ENCODE measurements at regions not wholly inside any gene's neighbourhood (a gene's known extent, or its start where the extent isn't known, plus 50 kb on each side); places are given as distances from the start of the nearest gene placed in this dataset.
A peak's percentile ranks its signal among the peaks of the same experiment; 100 is the strongest.

GRCh38 chr9:36764364-36765076 is 191.8 kb downstream of the MELK start:
- no peak for DNase-seq

GRCh38 chr9:36765077-36765390 is 192.3 kb downstream of the MELK start:
- DNase-seq = no peak

- peak; percentile 94 for DNase-seq
Observed at GRCh38 chr9:36765468-36766341, 193.0 kb downstream of the MELK start.

- DNase-seq = no peak
Observed at GRCh38 chr9:36768677-36769076, 196.0 kb downstream of the MELK start.

GRCh38 chr9:36770025-36770424 is 197.3 kb downstream of the MELK start:
- DNase-seq = no peak

- no peak for DNase-seq
Observed at GRCh38 chr9:36772449-36773403, 200.0 kb downstream of the MELK start.

- no peak for DNase-seq
Observed at GRCh38 chr9:36778682-36779081, 206.0 kb downstream of the MELK start.

GRCh38 chr9:36779582-36779981 is 206.9 kb downstream of the MELK start:
- DNase-seq = no peak

GRCh38 chr9:36780186-36780585 is 207.5 kb downstream of the MELK start:
- DNase-seq = no peak

GRCh38 chr9:36781533-36781932 is 208.8 kb downstream of the MELK start:
- no peak for DNase-seq
